Activated naive CD4-positive, alpha-beta T cell treated with anti-CD3 and anti-CD28 coated beads, Interleukin-2, amount 50 U/mL, for 16 hours (primary cell): ENCODE measurements at regions not wholly inside any gene's neighbourhood (a gene's known extent, or its start where the extent isn't known, plus 50 kb on each side); places are given as distances from the start of the nearest gene placed in this dataset.
"Not testable (repeated sequence)": the region's sequence is repeated elsewhere in the genome, so short reads cannot be mapped to it uniquely, and the experiment has no call there.

Experiments used
- DNase-seq: peaks from one replicate; pipeline ENCODE4 v3.0.0-alpha.2; 2020

DNA sequence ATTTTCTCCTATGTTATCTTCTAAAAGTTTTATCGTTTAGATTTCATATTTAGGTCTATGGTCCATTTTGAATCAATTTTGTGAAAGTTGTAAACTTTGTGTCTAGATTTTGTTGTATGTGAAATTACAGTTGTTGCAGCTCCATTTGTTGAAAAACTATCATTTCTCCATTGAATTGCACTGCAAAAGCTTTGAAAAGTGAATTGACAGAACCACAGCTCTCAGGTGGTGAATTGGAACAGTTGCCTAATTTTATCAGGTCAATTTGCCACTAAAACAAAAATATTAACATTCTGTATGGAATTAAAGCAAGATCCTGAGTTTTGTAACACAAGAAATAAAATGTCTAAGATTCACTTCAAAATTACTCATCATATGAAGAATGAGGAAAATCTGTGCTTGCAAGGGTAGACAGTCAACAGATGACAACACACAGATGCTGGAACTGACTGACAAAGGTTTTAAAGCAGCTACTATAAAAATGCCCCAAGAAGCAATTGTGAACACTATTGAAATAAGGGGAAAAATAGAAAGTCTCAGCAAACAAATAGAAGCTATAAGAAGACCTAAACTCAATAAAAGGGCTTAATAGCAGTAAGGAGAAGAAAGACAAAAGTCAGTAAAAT, 346.7 kb downstream of the PAX1 start:
- DNase-seq = no peak

DNA sequence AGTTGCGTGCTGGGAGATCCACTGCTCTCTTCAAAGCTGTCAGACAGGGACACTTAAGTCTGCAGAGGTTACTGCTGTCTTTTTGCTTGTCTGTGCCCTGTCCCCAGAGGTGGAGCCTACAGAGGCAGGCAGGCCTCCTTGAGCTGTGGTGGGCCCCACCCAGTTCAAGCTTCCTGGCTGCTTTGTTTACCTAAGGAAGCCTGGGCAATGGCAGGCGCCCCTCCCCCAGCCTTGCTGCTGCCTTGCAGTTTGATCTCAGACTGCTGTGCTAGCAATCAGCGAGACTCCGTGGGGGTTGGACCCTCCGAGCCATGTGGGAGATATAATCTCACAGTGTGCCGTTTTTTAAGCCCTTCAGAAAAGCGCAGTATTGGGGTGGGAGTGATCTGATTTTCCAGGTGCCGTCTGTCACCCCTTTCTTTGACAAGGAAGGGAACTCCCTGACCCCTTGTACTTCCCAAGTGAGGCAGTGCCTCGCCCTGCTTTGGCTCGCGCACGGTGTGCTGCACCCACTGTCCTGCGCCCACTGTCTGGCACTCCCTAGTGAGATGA, 340.6 kb downstream of the PAX1 start:
- not testable (repeated sequence) for DNase-seq

DNA sequence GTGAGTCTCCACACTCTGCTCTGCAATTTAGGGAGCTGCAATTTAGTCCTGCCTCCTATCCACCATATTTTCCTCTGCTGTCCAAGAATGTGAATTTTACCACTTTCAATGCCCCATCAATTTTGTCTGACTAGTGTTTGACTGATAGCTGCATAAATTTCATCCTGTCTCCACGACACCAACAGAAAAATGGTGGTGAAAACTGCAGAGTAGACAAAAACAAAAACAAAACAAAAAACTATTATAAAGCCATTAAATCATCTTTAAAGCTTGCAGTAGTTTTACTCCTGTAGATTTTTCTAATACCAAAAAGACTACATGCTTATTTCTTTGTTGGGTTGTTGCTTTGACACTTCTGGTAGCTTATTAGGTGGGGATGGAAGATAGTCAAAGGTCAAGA, 322.0 kb downstream of the PAX1 start:
- DNase-seq = no peak

DNA sequence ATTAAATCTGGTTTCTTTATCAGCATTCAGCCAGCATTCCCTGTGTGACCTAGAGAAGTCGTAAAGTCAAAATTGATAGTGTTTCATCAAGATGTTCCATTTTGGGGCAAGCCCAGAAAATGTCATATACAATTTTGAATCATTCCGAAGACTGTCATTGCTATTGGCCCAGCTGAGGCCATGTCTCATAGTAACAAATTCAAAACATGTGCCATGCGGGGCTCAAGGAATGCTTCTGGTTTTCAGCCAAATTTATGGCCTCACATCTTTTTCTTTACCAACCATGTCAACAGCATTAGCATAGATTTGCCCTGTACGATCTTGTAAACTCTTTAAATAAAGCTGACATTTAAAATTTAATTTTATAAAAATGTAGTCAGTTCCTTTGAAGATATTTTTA, 314.7 kb downstream of the PAX1 start:
- no peak for DNase-seq

DNA sequence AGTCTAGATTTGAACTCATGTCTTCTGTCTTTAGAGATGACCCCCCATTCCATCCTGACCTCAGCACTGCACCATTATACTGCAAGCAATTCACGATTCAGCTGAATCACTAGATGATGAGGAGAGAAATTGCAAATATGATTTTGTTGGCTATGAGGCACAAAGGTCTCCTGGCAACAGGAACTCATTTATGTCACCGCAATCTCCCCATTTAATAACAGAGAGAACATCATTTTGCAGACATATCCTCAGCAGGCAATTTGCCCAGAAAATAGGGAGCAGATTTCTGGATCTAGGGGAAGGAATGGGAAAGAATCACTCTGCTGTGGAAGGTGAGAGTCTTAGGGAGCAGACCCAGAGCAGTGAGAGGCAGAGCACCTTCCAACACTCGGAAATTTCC, 303.0 kb downstream of the PAX1 start:
- DNase-seq = no peak

DNA sequence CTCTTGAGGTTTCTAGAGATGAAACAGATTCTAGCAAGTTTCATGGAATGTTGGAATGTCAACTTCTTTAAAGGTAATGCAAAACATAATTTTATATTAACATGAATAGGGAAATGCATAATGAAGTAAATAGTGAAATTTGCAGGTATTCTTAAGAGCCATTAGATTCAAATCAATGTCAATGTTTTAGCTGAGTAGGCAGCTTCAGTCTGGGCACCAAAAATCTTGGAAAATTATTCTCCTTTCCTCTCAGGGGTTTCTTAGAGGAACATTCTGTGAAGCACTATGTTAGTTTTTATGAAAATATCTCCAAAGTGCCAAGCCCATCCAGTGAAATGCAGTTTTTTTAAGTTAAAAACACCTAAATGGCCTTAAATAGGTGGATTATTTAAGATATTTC, 300.8 kb downstream of the PAX1 start:
- no peak for DNase-seq

DNA sequence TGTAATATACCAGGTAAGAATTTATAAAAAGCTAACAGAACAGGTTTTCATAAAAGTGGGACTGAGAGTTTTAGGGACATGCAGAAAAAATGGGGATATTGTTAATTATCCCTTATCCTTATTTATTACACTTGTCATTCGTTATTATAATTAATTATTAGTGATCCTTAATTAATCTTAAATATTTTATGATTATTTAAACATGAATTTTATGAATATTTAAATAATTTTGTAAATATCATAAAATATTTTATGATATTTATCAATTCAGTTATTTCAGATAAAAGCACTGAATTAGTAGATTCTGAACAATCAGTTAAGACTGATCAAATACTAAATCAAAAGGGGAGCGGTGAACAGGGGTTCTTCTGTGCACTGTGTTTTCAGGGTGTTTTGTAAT, 300.1 kb downstream of the PAX1 start:
- no peak for DNase-seq

- DNase-seq = no peak
These were observed 299.5 kb downstream of the PAX1 start for GRCh38 chr20:22004946-22005345.

DNA sequence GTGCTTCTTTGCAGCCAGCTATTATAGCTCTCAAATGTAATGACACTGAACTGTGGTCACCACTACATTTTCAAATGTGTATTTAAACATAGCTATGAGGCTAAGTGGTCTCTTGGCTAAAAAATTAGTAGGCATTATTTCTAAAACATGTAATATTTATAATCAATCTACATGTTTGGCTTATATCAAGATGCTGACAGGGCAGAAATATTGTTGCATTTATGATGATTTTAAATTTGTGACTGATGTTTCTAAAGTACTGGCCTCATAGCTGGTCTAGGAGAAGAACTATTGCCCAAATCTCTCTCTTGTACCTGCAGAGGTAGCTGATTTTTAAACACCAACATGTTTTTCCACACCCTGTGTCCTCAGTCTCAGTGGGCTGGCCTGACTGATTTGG, 298.2 kb downstream of the PAX1 start:
- no peak for DNase-seq

- no peak for DNase-seq
These were observed 296.4 kb downstream of the PAX1 start for GRCh38 chr20:22001886-22002285.

DNA sequence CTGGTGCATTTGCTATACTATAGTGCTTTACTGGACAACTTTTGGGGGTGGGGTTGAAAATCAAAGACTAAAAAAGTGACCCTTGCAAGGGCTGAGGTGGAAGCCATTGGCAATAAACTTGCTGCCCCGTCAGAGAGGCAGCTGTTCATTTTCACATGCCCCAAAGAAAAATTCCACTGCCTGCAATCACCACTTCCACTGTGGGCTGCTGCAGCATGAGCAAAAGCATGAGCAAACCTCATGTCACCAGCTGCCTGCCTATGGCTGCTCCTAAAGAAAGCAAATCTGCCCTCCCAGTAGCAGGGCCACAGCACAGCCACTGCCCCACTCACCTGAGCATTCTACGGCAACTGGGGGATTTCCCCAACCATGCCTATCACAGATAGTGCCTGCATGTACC, 290.0 kb downstream of the PAX1 start:
- DNase-seq = no peak

- DNase-seq = no peak
These were observed 288.7 kb downstream of the PAX1 start for GRCh38 chr20:21994203-21994602.

- DNase-seq = no peak
These were observed 277.1 kb downstream of the PAX1 start for GRCh38 chr20:21982559-21982958.

- no peak for DNase-seq
These were observed 276.3 kb downstream of the PAX1 start for GRCh38 chr20:21981597-21982344.

- DNase-seq = no peak
These were observed 275.7 kb downstream of the PAX1 start for GRCh38 chr20:21981179-21981578.

GRCh38 chr20:21971436-21971835, 266.0 kb downstream of the PAX1 start:
- no peak for DNase-seq

GRCh38 chr20:21968486-21968885, 263.0 kb downstream of the PAX1 start:
- DNase-seq = no peak

DNA sequence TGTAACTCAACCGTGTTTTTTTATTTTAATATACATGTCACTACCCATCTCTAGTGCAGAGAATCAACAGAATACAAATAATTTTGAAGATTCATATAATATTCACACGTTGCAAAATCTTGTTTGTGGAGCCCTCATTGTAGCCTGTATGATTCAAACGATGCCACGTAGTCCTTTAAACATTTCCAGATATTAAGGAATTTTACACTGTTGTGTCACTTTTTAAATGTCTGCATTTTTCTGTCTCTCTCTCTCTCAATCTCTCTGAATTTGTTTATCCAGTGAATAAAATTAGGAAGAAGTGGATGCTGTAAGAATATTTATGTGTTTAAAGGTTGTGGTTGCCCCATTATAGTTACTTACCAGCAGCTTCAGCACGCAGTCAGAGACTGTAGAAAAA, 262.0 kb downstream of the PAX1 start:
- no peak for DNase-seq

DNA sequence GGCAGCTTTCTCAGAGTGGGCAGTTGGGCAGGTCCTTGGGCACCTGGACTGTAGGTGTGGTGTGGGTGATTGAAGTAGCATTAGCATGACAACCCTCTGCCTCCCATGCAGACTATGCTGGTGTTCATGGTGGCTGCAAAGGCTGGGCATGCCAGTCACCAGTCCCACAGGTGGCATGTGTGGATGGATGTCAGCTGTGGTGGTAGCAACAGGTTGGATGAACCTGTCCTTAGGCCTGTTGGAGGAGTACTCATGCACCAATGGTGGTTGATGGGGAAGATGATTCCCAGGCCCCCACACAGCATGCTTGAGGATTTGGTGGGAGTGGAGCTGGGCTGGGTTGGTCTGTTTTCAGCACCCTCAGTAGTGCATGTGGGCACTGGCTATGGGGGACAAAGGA, 251.1 kb downstream of the PAX1 start:
- no peak for DNase-seq

DNA sequence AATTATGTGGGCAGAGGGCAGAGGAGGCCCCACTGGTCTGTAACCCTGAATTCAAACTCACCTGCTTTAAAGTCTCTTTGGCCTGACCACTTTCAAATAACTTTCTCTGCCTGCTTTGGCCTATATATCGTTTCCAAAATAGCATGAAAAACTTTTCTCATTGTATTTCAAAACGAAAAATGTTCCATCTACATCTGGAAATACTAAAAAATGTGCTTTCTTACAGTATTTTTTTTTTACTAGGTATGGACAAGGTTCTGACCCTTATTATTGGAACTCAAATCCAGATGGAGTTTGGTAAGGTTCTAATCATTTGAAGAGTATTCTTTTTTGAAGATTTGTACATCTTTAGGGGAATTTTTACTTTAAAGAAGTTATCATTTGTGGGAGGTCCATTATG, 241.9 kb downstream of the PAX1 start:
- no peak for DNase-seq

- DNase-seq = no peak
These were observed 238.8 kb downstream of the PAX1 start for GRCh38 chr20:21944227-21944626.

GRCh38 chr20:21941941-21942805, 236.7 kb downstream of the PAX1 start:
- DNase-seq = no peak

DNA sequence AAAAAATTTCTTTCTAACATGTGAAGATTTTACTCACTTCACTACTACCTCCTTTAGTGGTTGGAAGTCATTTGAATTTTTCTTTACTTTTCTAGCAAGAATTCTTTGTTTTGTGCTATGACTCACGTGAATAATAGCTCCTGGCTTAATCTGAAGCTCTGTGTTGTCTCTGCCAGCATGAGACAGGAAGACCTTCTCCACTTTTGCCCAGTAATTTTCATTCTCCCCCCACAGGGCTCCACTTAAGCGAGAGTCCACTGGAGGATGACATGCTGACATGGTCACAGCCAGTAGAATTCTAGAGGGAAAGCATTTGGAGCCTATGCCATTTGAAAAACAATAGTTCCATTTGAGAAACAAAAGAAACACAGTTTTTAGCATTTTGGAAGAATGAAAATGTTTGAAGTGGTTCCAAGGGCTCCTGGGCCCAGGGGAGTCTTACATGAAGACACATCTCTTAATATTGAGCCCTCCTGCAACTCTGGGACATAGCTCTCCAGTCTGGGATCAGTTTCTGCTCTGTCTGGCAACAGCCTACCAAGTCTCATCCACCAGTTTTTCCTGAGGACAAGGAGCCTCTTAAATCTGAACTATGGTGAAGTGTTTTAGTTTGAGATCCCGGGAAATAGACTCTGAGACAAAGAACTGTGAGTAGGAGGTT, 231.4 kb downstream of the PAX1 start:
- DNase-seq = no peak
